Activated T-helper 17 cell treated with anti-CD3 and anti-CD28 coated beads, Interleukin-2, amount 50 U/mL, for 72 hours (primary cell): ENCODE measurements at regions not wholly inside any gene's neighbourhood (a gene's known extent, or its start where the extent isn't known, plus 50 kb on each side); places are given as distances from the start of the nearest gene placed in this dataset.

Experiments used
- ATAC-seq: fragments of 150-1000 bp; cut with Tn5 transposase; replicated peaks from 2 replicates; pipeline ENCODE4 v1.10.0; 2021; ENCODE audit warnings: mild to moderate bottlenecking, moderate library complexity
- H3K27ac Mint-ChIP-seq: one replicate; pipeline ENCODE4 v1.8.0; 2022; ENCODE audit warnings: mixed read lengths
- H3K27me3 Mint-ChIP-seq: one replicate; pipeline ENCODE4 v1.8.0; 2022; ENCODE audit warnings: mixed read lengths
- H3K36me3 Mint-ChIP-seq: one replicate; pipeline ENCODE4 v1.8.0; 2022; ENCODE audit warnings: low read depth, mild to moderate bottlenecking, mixed read lengths
- H3K4me1 Mint-ChIP-seq: one replicate; pipeline ENCODE4 v1.8.0; 2022; ENCODE audit warnings: mixed read lengths
- H3K4me3 Mint-ChIP-seq: one replicate; pipeline ENCODE4 v1.8.0; 2022; ENCODE audit warnings: mild to moderate bottlenecking, mixed read lengths
- H3K9me3 Mint-ChIP-seq: one replicate; pipeline ENCODE4 v1.8.0; 2022; ENCODE audit warnings: mixed read lengths

GRCh38 chr10:121669028-121669374 lies 70.8 kb upstream of the FGFR2 start:
- Mint-ChIP-seq H3K27ac (no peak overlapping the region), H3K36me3 (no peaks in the 10 kb centered on the region), H3K4me1 (no peaks in the 10 kb centered on the region), H3K4me3 (no peak overlapping the region), H3K9me3 (no peaks in the 10 kb centered on the region), H3K27me3 (peaks cover 16% of the 10 kb centered on the region)
- ATAC-seq = no peak

GRCh38 chr10:121668314-121669027 lies 70.2 kb upstream of the FGFR2 start:
- Mint-ChIP-seq H3K4me1 (no peaks in the 10 kb centered on the region), H3K4me3 (no peak overlapping the region), H3K36me3 (no peaks in the 10 kb centered on the region), H3K9me3 (no peaks in the 10 kb centered on the region), H3K27me3 (peaks cover 16% of the 10 kb centered on the region), H3K27ac (no peak overlapping the region)
- no peak for ATAC-seq

GRCh38 chr10:121667948-121668313 lies 69.7 kb upstream of the FGFR2 start:
- Mint-ChIP-seq H3K36me3 (no peaks in the 10 kb centered on the region), H3K27ac (no peak overlapping the region), H3K4me1 (no peaks in the 10 kb centered on the region), H3K27me3 (peaks cover 16% of the 10 kb centered on the region), H3K4me3 (no peak overlapping the region), H3K9me3 (no peaks in the 10 kb centered on the region)
- ATAC-seq = no peak

GRCh38 chr10:121665809-121666208 lies 67.6 kb upstream of the FGFR2 start:
- H3K27me3 Mint-ChIP-seq = peaks cover 13% of the 10 kb centered on the region
- ATAC-seq = no peak
- H3K9me3 Mint-ChIP-seq = no peaks in the 10 kb centered on the region
- no peaks in the 10 kb centered on the region for H3K4me1 Mint-ChIP-seq
- no peak overlapping the region for H3K4me3 Mint-ChIP-seq
- H3K36me3 Mint-ChIP-seq = no peaks in the 10 kb centered on the region
- no peak overlapping the region for H3K27ac Mint-ChIP-seq

- H3K27ac Mint-ChIP-seq = no peak overlapping the region
- H3K9me3 Mint-ChIP-seq = no peaks in the 10 kb centered on the region
- peaks cover 13% of the 10 kb centered on the region for H3K27me3 Mint-ChIP-seq
- no peaks in the 10 kb centered on the region for H3K36me3 Mint-ChIP-seq
- H3K4me3 Mint-ChIP-seq = no peak overlapping the region
- ATAC-seq = no peak
- no peaks in the 10 kb centered on the region for H3K4me1 Mint-ChIP-seq
Observed at GRCh38 chr10:121664671-121665070, 66.4 kb upstream of the FGFR2 start.

- H3K4me1 Mint-ChIP-seq = no peaks in the 10 kb centered on the region
- no peak overlapping the region for H3K4me3 Mint-ChIP-seq
- no peaks in the 10 kb centered on the region for H3K36me3 Mint-ChIP-seq
- H3K27me3 Mint-ChIP-seq = peaks cover 9% of the 10 kb centered on the region
- no peak overlapping the region for H3K27ac Mint-ChIP-seq
- H3K9me3 Mint-ChIP-seq = no peaks in the 10 kb centered on the region
- ATAC-seq = no peak
Observed at GRCh38 chr10:121662945-121663917, 65.0 kb upstream of the FGFR2 start.

- Mint-ChIP-seq H3K27ac (no peak overlapping the region), H3K4me3 (no peak overlapping the region), H3K4me1 (no peaks in the 10 kb centered on the region), H3K9me3 (no peaks in the 10 kb centered on the region), H3K27me3 (peaks cover 6% of the 10 kb centered on the region), H3K36me3 (no peaks in the 10 kb centered on the region)
- no peak for ATAC-seq
Observed at GRCh38 chr10:121662531-121662930, 64.3 kb upstream of the FGFR2 start.

GRCh38 chr10:121661451-121661851 lies 63.2 kb upstream of the FGFR2 start:
- no peak overlapping the region for H3K4me3 Mint-ChIP-seq
- no peak overlapping the region for H3K27ac Mint-ChIP-seq
- no peaks in the 10 kb centered on the region for H3K27me3 Mint-ChIP-seq
- H3K36me3 Mint-ChIP-seq = no peaks in the 10 kb centered on the region
- ATAC-seq = no peak
- H3K4me1 Mint-ChIP-seq = no peaks in the 10 kb centered on the region
- no peaks in the 10 kb centered on the region for H3K9me3 Mint-ChIP-seq

GRCh38 chr10:121659236-121659635 lies 61.0 kb upstream of the FGFR2 start:
- Mint-ChIP-seq H3K4me1 (no peaks in the 10 kb centered on the region), H3K4me3 (no peak overlapping the region), H3K36me3 (no peaks in the 10 kb centered on the region), H3K27ac (no peak overlapping the region), H3K9me3 (no peaks in the 10 kb centered on the region), H3K27me3 (no peaks in the 10 kb centered on the region)
- ATAC-seq = no peak

GRCh38 chr10:121658611-121659010 lies 60.4 kb upstream of the FGFR2 start:
- H3K27me3 Mint-ChIP-seq = no peaks in the 10 kb centered on the region
- no peak for ATAC-seq
- no peak overlapping the region for H3K27ac Mint-ChIP-seq
- no peak overlapping the region for H3K4me3 Mint-ChIP-seq
- peaks cover under 1% of the 10 kb centered on the region for H3K9me3 Mint-ChIP-seq
- H3K36me3 Mint-ChIP-seq = no peaks in the 10 kb centered on the region
- no peaks in the 10 kb centered on the region for H3K4me1 Mint-ChIP-seq

- H3K9me3 Mint-ChIP-seq = peaks cover 4% of the 10 kb centered on the region
- H3K27me3 Mint-ChIP-seq = no peaks in the 10 kb centered on the region
- no peak for ATAC-seq
- no peaks in the 10 kb centered on the region for H3K36me3 Mint-ChIP-seq
- no peaks in the 10 kb centered on the region for H3K4me1 Mint-ChIP-seq
- no peak overlapping the region for H3K4me3 Mint-ChIP-seq
- no peak overlapping the region for H3K27ac Mint-ChIP-seq
Observed at GRCh38 chr10:121658111-121658510, 59.9 kb upstream of the FGFR2 start.

- H3K27me3 Mint-ChIP-seq = peaks cover 7% of the 10 kb centered on the region
- no peaks in the 10 kb centered on the region for H3K36me3 Mint-ChIP-seq
- H3K4me3 Mint-ChIP-seq = no peak overlapping the region
- H3K27ac Mint-ChIP-seq = no peak overlapping the region
- H3K4me1 Mint-ChIP-seq = no peaks in the 10 kb centered on the region
- H3K9me3 Mint-ChIP-seq = peaks cover 4% of the 10 kb centered on the region
- ATAC-seq = no peak
Observed at GRCh38 chr10:121655254-121656144, 57.3 kb upstream of the FGFR2 start.

- no peaks in the 10 kb centered on the region for H3K4me1 Mint-ChIP-seq
- H3K9me3 Mint-ChIP-seq = peaks cover 4% of the 10 kb centered on the region
- peaks cover 7% of the 10 kb centered on the region for H3K27me3 Mint-ChIP-seq
Observed at GRCh38 chr10:121654021-121654545, 55.8 kb upstream of the FGFR2 start.

GRCh38 chr10:121653608-121654007 lies 55.4 kb upstream of the FGFR2 start:
- Mint-ChIP-seq H3K9me3 (peaks cover 4% of the 10 kb centered on the region), H3K4me3 (no peak overlapping the region), H3K36me3 (no peaks in the 10 kb centered on the region), H3K27me3 (peaks cover 9% of the 10 kb centered on the region), H3K27ac (no peak overlapping the region), H3K4me1 (no peaks in the 10 kb centered on the region)
- no peak for ATAC-seq

More at GRCh38 chr10:121654021-121654545, 55.8 kb upstream of the FGFR2 start:
- Mint-ChIP-seq H3K36me3 (no peaks in the 10 kb centered on the region), H3K4me3 (no peak overlapping the region), H3K27ac (no peak overlapping the region)
- ATAC-seq = no peak
